HEK293 (cell line): ENCODE measurements at regions not wholly inside any gene's neighbourhood (a gene's known extent, or its start where the extent isn't known, plus 50 kb on each side); places are given as distances from the start of the nearest gene placed in this dataset.

Source experiments
- CTCF ChIA-PET: fragments of 350-600 bp; formaldehyde crosslinking; extraction: SDS; loops from one replicate; lab custom pipeline; 2021; ENCODE audit warnings: antibody characterized with exemption; lab: Yijun Ruan, JAX
- POLR2A ChIA-PET: fragments of 300-600 bp; formaldehyde crosslinking; extraction: SDS; loops from one replicate; lab custom pipeline; 2020; ENCODE audit warnings: antibody characterized with exemption, inconsistent platforms; lab: Yijun Ruan, JAX
- H3K27ac ChIP-seq: fragments of 200-500 bp; sonication (Bioruptor generic); 2 replicates; pipeline ENCODE4 v1.5.1; 2014; ENCODE audit warnings: low read depth, low read length, control low read depth, inconsistent platforms; ENCODE audit errors: extremely low read depth
- H3K36me3 ChIP-seq, 2 experiments: fragments of 200-500 bp in 1 of 2; sonication (Bioruptor generic) in 1 of 2; 1 replicate in 1 of 2; 2 replicates in 1 of 2; pipeline ENCODE4 v1.5.1; 2014 to 2017; ENCODE audit warnings: inconsistent platforms in 2 of 2, low read length in 2 of 2; ENCODE audit not compliant: control insufficient read depth in 2 of 2, insufficient read depth in 1 of 2
- H3K4me1 ChIP-seq: fragments of 200-500 bp; sonication (Bioruptor generic); 2 replicates; pipeline ENCODE4 v1.5.1; 2014; ENCODE audit warnings: mild to moderate bottlenecking, low read length, inconsistent platforms; ENCODE audit not compliant: control insufficient read depth, insufficient read depth
- H3K4me3 ChIP-seq: 2 replicates; pipeline ENCODE4 v1.5.1; 2011; ENCODE audit warnings: low read depth, mild to moderate bottlenecking, control low read depth, low read length, moderate library complexity
- H3K9me3 ChIP-seq: fragments of 200-500 bp; sonication (Bioruptor generic); 2 replicates; pipeline ENCODE4 v1.5.1; 2014; ENCODE audit warnings: low read depth, low read length, inconsistent platforms; ENCODE audit not compliant: control insufficient read depth, insufficient read depth
- BCL11A ChIP-seq: fragments of 450-650 bp; formaldehyde crosslinking; IDR thresholded peaks from 2 replicates; pipeline ENCODE4 v1.5.1; 2016; ENCODE audit warnings: low read depth, missing biosample characterization, missing genetic modification characterization
- HOXC10 ChIP-seq: sonication (generic); formaldehyde crosslinking; IDR thresholded peaks from 2 replicates; pipeline ENCODE4 v1.8.1; 2023; ENCODE audit warnings: mild to moderate bottlenecking, missing genetic modification reagents
- PBX3 ChIP-seq: sonication (generic); formaldehyde crosslinking; IDR thresholded peaks from 2 replicates; pipeline ENCODE4 v1.8.1; 2022; ENCODE audit warnings: mild to moderate bottlenecking, moderate library complexity, missing genetic modification reagents
- ZBTB17 ChIP-seq: fragments of 450-650 bp; formaldehyde crosslinking; IDR thresholded peaks from 2 replicates; pipeline ENCODE4 v1.5.1; 2016; ENCODE audit warnings: missing biosample characterization, missing genetic modification characterization
- ZNF146 ChIP-seq: fragments of 450-650 bp; formaldehyde crosslinking; IDR thresholded peaks from 2 replicates; pipeline ENCODE4 v1.5.1; 2016; ENCODE audit warnings: missing biosample characterization, missing genetic modification characterization
- ZNF214 ChIP-seq: fragments of 450-650 bp; formaldehyde crosslinking; IDR thresholded peaks from 2 replicates; pipeline ENCODE4 v1.5.1; 2017; ENCODE audit warnings: missing biosample characterization, mild to moderate bottlenecking, missing genetic modification characterization, borderline replicate concordance
- ZNF221 ChIP-seq: fragments of 450-650 bp; formaldehyde crosslinking; IDR thresholded peaks from 2 replicates; pipeline ENCODE4 v1.5.1; 2017; ENCODE audit warnings: missing biosample characterization, missing genetic modification characterization, borderline replicate concordance
- ZNF239 ChIP-seq: fragments of 450-650 bp; formaldehyde crosslinking; IDR thresholded peaks from 2 replicates; pipeline ENCODE4 v1.5.1; 2016; ENCODE audit warnings: missing biosample characterization, missing genetic modification characterization
- ZNF311 ChIP-seq: fragments of 450-650 bp; formaldehyde crosslinking; IDR thresholded peaks from 2 replicates; pipeline ENCODE4 v1.5.1; 2017; ENCODE audit warnings: missing biosample characterization, missing genetic modification characterization, borderline replicate concordance
- ZNF341 ChIP-seq: fragments of 450-650 bp; formaldehyde crosslinking; IDR thresholded peaks from 2 replicates; pipeline ENCODE4; 2016; ENCODE audit warnings: low read depth, missing biosample characterization, missing genetic modification characterization
- ZNF514 ChIP-seq: fragments of 450-650 bp; formaldehyde crosslinking; IDR thresholded peaks from 2 replicates; pipeline ENCODE4 v1.5.1; 2016; ENCODE audit warnings: missing biosample characterization, missing genetic modification characterization
- ZNF521 ChIP-seq: fragments of 450-650 bp; formaldehyde crosslinking; IDR thresholded peaks from 2 replicates; pipeline ENCODE4 v1.5.1; 2017; ENCODE audit warnings: missing biosample characterization, mild to moderate bottlenecking, missing genetic modification characterization
- ZNF600 ChIP-seq: fragments of 450-650 bp; formaldehyde crosslinking; IDR thresholded peaks from 2 replicates; pipeline ENCODE4 v1.5.1; 2016; ENCODE audit warnings: missing biosample characterization, missing genetic modification characterization
- ZNF658 ChIP-seq: fragments of 450-650 bp; formaldehyde crosslinking; IDR thresholded peaks from 2 replicates; pipeline ENCODE4; 2016; ENCODE audit warnings: missing biosample characterization, missing genetic modification characterization
- ZNF670 ChIP-seq: fragments of 450-650 bp; formaldehyde crosslinking; IDR thresholded peaks from 2 replicates; pipeline ENCODE4 v1.5.1; 2016; ENCODE audit warnings: missing biosample characterization, missing genetic modification characterization, low read depth
- TF ChIP-seq, protein P1 (sequence below): fragments of 450-650 bp; formaldehyde crosslinking; IDR thresholded peaks from 2 replicates; pipeline ENCODE4 v1.5.1; 2017; ENCODE audit warnings: missing biosample characterization, missing genetic modification characterization
- TF ChIP-seq, protein P2 (sequence below): fragments of 450-650 bp; formaldehyde crosslinking; IDR thresholded peaks from 2 replicates; pipeline ENCODE4 v1.5.1; 2016; ENCODE audit warnings: missing biosample characterization, missing genetic modification characterization
- TF ChIP-seq, protein P3 (sequence below): fragments of 450-650 bp; formaldehyde crosslinking; IDR thresholded peaks from 2 replicates; pipeline ENCODE4; 2016; ENCODE audit warnings: missing biosample characterization, missing genetic modification characterization
- TF ChIP-seq, protein P4 (sequence below): fragments of 450-650 bp; formaldehyde crosslinking; IDR thresholded peaks from 2 replicates; pipeline ENCODE4 v1.5.1; 2016; ENCODE audit warnings: missing biosample characterization, missing genetic modification characterization

DNA sequence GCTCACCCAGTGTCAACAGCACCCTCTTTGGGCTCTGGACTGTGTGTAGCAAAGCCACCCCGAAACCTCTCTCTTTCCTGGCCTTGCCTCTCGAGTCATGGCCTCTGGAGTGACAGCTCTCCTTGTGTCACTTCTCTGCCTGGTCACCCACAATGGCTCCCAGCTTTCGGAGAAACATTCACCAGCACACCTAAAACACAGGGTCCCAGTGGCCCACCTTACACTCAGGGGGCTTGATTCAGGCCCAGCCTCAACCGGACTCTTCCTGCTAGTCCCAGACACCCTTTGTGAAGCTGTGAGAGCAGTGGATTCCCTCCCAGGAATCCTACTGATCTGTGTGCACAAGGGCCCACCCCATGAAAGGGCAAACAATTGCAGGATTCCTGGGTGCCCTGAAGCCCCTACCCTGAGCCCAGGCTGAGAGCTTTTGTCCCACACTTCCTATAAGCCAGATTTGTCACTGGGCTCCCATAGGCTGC is 137.2 kb upstream of the HAAO start:
- H3K4me1 ChIP-seq: peaks cover 6% of the 10 kb centered on the region
- POLR2A ChIA-PET: no interaction called here
- no peak overlapping the region; the same call in 1 of the 2 replicates for H3K27ac ChIP-seq
- CTCF ChIA-PET: interaction anchor here (0.5 to 4.5 kb wide), 13 partner anchors 8 to 463 kb away, joined by 3 to 22 read pairs (median 3); no protein-coding TSS in a partner anchor
- H3K9me3 ChIP-seq: no peaks in the 10 kb centered on the region
- H3K4me3 ChIP-seq: no peak overlapping the region
- TF ChIP-seq PBX3 (CRISPR knock-in tag) (0 out of 2 replicates have a peak, but pooled peaks have one; percentile 21), ZNF658 (no peak)
- no peaks in the 10 kb centered on the region for H3K36me3 ChIP-seq

- ChIA-PET CTCF (interaction anchor here (0.6 to 4.5 kb wide), 16 partner anchors 9 to 490 kb away, joined by 3 to 22 read pairs (median 3); no protein-coding TSS in a partner anchor), POLR2A (no interaction called here)
- no peak overlapping the region; the same call in 1 of the 2 replicates for H3K27ac ChIP-seq
- H3K36me3 ChIP-seq: no peaks in the 10 kb centered on the region
- H3K4me1 ChIP-seq: peaks cover 6% of the 10 kb centered on the region
- H3K4me3 ChIP-seq: no peak overlapping the region
- H3K9me3 ChIP-seq: no peaks in the 10 kb centered on the region
- no peak for TF ChIP-seq ZNF221
- TF ChIP-seq ZNF146 (tag by site-specific recombination): no peak
- TF ChIP-seq ZNF341 (tag by site-specific recombination): 0 out of 2 replicates have a peak, but pooled peaks have one; percentile 25
- no peak for TF ChIP-seq HOXC10 (CRISPR knock-in tag)
- TF ChIP-seq ZNF311 (tag by site-specific recombination): no peak
- TF ChIP-seq BCL11A (tag by site-specific recombination): no peak
- TF ChIP-seq, protein P1, sequence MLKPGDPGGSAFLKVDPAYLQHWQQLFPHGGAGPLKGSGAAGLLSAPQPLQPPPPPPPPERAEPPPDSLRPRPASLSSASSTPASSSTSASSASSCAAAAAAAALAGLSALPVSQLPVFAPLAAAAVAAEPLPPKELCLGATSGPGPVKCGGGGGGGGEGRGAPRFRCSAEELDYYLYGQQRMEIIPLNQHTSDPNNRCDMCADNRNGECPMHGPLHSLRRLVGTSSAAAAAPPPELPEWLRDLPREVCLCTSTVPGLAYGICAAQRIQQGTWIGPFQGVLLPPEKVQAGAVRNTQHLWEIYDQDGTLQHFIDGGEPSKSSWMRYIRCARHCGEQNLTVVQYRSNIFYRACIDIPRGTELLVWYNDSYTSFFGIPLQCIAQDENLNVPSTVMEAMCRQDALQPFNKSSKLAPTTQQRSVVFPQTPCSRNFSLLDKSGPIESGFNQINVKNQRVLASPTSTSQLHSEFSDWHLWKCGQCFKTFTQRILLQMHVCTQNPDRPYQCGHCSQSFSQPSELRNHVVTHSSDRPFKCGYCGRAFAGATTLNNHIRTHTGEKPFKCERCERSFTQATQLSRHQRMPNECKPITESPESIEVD (tag by site-specific recombination): no peak
- TF ChIP-seq ZBTB17: peak; percentile 39
- peak; percentile 86; the same call in 1 of the 2 replicates for TF ChIP-seq ZNF600 (tag by site-specific recombination)
- TF ChIP-seq, protein P2, sequence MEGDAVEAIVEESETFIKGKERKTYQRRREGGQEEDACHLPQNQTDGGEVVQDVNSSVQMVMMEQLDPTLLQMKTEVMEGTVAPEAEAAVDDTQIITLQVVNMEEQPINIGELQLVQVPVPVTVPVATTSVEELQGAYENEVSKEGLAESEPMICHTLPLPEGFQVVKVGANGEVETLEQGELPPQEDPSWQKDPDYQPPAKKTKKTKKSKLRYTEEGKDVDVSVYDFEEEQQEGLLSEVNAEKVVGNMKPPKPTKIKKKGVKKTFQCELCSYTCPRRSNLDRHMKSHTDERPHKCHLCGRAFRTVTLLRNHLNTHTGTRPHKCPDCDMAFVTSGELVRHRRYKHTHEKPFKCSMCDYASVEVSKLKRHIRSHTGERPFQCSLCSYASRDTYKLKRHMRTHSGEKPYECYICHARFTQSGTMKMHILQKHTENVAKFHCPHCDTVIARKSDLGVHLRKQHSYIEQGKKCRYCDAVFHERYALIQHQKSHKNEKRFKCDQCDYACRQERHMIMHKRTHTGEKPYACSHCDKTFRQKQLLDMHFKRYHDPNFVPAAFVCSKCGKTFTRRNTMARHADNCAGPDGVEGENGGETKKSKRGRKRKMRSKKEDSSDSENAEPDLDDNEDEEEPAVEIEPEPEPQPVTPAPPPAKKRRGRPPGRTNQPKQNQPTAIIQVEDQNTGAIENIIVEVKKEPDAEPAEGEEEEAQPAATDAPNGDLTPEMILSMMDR (tag by site-specific recombination): 0 out of 2 replicates have a peak, but pooled peaks have one; percentile 25
- no peak for TF ChIP-seq ZNF521 (tag by site-specific recombination)
- no peak for TF ChIP-seq ZNF239 (tag by site-specific recombination)
- TF ChIP-seq, protein P3, sequence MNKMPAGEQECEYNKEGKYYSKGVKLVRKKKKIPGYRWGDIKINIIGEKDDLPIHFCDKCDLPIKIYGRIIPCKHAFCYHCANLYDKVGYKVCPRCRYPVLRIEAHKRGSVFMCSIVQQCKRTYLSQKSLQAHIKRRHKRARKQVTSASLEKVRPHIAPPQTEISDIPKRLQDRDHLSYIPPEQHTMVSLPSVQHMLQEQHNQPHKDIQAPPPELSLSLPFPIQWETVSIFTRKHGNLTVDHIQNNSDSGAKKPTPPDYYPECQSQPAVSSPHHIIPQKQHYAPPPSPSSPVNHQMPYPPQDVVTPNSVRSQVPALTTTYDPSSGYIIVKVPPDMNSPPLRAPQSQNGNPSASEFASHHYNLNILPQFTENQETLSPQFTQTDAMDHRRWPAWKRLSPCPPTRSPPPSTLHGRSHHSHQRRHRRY (tag by site-specific recombination): no peak
- no peak for TF ChIP-seq ZNF214
- TF ChIP-seq ZNF514 (tag by site-specific recombination): no peak
- no peak for TF ChIP-seq ZNF670 (tag by site-specific recombination)
- TF ChIP-seq, protein P4, sequence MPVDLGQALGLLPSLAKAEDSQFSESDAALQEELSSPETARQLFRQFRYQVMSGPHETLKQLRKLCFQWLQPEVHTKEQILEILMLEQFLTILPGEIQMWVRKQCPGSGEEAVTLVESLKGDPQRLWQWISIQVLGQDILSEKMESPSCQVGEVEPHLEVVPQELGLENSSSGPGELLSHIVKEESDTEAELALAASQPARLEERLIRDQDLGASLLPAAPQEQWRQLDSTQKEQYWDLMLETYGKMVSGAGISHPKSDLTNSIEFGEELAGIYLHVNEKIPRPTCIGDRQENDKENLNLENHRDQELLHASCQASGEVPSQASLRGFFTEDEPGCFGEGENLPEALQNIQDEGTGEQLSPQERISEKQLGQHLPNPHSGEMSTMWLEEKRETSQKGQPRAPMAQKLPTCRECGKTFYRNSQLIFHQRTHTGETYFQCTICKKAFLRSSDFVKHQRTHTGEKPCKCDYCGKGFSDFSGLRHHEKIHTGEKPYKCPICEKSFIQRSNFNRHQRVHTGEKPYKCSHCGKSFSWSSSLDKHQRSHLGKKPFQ (tag by site-specific recombination): no peak
These were observed 136.5 kb upstream of the HAAO start for GRCh38 chr2:42928692-42929545.
